T1000 (cell line): ENCODE measurements at regions not wholly inside any gene's neighbourhood (a gene's known extent, or its start where the extent isn't known, plus 50 kb on each side); places are given as distances from the start of the nearest gene placed in this dataset.
"Not testable (repeated sequence)": the region's sequence is repeated elsewhere in the genome, so short reads cannot be mapped to it uniquely, and the experiment has no call there.

Experiments
- DNase-seq: peaks from one replicate; lab custom pipeline; 2025; ENCODE audit warnings: mixed read lengths; lab: John Stamatoyannopoulos, UW

- DNase-seq = no peak
Measured at GRCh38 chr6:9699888-9700287, 715.0 kb downstream of the TFAP2A start.

DNA sequence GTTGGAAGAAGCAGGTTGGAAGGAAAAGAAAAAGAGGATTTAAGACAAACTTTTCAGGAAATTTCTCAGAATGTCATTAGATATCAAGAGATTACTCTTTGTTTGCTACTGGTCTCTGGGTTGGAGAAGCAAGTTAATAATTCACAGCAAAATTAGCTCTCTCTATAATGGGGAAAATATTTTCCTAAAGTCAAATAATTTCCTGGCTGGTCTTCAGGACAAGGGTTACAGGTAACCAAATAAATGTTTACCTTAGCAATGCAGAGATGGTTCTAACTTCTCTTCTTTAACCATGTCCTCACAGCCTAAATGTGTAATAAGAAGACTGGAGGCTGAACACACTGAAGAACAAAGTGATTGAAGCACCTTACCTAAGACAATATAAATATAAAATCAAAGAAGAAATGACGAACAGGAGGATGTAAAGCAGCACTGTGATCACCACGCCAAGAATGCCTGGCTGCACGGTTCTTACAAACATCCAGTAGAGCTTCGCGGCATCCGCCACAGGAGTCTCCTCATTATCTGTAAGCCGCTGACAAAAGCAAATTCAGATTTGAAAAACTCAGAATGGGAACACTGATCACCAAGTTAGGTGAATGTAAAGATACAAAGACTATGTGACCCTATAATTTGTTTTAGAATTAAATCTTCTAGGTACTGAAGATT lies 717.5 kb downstream of the TFAP2A start:
- no peak for DNase-seq

GRCh38 chr6:9690388-9690787 lies 724.5 kb downstream of the TFAP2A start:
- no peak for DNase-seq

DNA sequence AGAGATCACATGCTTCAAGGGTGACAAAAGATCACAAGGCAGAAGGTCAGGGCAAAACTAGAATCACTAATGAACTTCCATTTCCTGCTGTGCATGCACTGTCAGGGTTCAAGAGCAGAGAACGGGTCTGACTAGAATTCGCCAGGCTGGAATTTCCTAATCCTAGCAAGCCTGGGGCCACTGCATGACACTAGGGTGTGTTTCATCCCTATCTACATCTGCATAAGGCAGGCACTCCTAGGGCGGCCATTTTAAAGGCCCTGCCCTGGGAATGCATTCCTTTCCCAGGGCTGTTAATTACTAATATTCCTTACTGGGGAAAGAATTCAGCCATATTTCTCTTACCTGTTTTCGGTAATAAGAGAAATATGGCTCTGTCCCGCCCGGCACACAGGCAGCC lies 734.1 kb downstream of the TFAP2A start:
- not testable (repeated sequence) for DNase-seq

DNA sequence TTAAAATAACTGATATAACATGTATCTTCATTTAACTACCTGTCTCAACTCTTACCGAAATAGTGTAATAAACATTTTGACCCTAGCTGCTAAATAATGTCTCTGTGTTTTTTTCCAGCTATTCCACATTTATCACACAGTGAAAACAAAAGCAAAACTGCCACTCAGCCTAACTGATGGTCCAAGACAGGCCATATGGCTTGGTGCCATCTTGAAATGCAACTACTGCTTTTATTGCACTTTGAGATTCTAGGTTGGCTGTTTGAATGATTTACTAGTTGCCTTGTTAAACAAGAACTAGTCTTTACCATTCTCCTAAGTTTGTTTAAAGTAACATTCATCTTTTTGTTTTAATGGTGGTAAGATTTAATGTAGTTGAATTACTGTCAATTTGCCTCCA lies 739.8 kb downstream of the TFAP2A start:
- no peak for DNase-seq

DNA sequence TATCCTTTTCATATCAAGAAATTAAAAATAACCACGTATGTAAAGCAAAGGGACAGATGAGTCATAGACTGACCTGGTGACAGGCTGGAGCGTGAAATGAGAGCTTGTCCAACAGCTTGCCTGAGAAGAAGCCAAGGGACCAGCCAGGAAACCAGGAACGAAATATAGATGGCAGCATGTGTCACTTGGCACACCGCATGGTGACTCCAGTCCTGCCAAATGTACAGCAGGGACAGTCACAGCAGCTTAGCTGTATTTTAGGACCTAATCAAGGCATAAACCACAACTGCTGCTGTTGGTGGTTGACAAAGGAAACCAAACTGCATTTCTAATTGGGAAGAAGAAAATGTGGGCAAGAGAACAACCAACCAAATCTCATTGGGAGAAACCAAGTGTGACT lies 755.0 kb downstream of the TFAP2A start:
- no peak for DNase-seq

DNA sequence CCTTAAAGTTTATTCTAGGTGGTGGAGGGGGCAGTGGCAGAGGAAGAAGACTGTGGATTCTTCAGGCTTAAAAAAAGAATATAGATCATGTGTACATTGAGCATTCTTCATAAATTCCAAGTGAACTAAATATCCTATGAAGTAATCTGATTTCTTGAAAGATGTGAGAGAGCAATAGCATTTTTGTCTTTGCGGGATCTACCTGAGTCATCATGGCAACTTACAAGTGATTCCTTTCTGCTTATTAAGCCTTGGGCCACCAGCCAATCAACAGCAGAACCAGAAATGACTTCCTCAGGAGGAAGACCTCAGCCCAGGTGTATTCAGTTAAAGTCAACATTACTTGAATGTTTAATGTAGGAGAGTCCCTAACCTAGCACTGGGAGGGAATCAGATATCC lies 756.9 kb downstream of the TFAP2A start:
- no peak for DNase-seq

- no peak for DNase-seq
Measured at GRCh38 chr6:9647599-9647998, 767.3 kb downstream of the TFAP2A start.

GRCh38 chr6:9647071-9647445 lies 767.8 kb downstream of the TFAP2A start:
- DNase-seq = no peak

DNA sequence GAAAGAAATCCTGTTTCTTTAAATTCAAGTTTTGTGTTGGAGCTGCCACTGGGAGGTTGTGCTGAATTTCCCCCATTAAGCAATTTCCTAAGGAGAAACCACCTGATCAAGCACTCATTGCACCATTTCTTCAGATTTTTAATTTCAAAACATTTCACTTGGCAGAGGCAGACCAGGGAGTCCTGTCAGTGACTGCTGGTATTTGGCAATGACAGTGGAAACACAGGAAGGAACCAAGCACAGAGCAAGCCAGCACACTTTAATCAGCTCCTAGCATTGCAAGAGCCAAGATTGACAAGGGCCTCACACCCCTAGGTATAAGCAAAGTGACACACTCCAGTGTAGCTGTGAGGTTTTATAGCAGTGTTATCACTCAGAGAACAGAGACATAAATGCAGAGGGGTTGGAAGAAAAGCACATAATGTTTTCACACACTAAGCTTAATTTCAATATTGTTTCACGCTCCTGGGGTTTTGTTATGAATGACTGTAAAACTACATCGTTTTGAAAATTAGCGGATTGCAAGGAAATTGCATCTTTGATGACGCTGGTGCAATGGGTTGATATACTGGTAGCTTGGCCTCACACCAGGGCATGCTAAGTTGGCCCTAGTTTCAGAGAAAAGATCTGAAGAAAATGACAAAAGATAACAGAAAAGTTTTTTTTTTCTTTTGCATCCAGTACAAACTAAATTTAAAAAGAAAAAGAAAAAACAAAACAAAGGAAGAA lies 768.4 kb downstream of the TFAP2A start:
- DNase-seq = no peak

DNA sequence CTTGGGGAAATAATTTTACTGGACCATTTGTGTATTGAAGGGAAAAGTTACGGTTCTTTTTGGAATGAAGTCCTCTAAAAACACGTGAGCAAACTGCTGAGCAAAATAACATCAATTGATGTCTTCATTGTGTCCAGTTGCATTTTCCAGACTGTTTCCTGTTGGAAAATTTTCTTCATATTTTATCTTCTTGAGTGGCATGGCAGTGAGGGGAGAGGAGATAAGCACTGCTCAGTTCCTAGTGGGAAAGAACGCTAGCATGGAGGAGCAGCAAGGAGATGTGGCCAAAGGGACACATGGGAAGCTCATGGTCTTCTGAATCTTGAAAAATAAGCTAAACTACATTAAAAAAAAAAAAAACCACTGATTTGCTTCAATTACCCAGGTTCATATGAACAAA lies 776.0 kb downstream of the TFAP2A start:
- no peak for DNase-seq

DNA sequence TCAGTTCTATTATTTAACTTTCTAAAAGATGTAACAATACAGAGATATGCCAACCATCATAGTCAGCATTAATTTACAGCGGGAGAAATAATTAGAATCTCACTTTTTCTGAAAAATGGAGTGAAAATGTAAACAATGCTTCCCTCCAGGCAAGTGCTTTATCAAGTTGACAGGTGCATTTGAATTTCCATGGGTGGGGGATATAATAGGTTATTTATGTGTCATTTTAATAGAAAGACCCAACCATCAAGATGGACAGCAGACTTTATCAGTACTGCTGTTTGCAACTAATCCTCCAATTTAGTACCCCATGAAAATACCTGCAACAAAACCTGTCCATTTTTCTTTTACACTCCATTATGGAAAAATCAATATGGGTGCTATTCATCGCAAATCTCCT lies 780.1 kb downstream of the TFAP2A start:
- DNase-seq = no peak

DNA sequence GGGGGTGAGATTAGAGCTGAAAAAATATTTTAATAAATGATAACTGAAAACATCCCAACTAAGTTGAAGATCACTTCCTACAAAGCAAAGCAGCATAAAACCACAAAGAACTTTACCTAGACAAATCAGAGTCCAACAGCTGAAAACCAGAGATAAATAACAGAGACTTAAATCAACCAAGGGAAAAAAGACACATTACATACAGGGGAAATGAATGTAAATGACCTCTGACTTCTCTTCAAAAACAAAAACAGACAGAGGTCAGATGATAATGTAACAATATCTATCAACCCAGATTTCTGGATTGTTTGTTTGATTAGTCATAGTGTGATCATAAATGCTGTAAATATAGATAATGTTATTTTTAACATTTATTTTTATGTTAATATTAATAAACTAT lies 782.8 kb downstream of the TFAP2A start:
- DNase-seq = no peak

- DNase-seq = no peak
Measured at GRCh38 chr6:9628819-9629218, 786.1 kb downstream of the TFAP2A start.

DNA sequence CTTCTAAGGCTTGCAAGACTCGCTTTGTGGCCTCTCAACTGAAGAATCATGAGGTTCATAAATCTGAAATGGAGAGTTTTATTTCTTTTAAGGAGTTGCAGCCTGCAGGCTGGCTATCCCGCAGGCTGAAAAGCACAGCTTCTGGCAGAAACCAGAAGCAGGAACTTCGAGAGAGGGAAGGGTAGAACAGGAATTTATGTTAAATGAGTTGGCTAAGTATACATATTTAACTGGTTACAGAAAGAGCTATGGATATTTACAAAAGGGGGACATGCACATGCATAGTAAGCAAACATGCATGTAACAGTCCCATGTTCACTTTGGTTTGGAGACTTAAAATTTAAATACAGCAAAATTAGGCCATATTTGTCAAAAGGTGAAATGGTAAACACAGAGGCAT lies 787.0 kb downstream of the TFAP2A start:
- no peak for DNase-seq

DNA sequence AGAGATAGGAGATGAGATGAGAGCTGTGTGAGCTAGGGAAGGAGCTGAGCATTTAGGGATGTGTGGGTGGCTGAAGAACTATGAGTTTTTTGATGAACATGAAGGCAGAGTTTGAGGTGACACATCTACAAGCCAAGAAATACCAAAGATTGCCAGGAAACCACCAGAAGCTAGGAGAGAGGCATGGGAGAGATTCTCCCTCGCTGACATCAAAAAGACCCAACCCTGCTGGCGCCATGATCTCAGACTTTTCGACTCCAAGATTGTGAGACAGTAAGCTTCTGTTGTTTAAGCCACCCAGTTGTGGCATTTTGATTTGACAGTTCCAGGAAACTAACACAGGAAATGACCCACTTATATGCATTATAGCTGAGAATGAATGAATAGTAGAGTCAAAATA lies 790.9 kb downstream of the TFAP2A start:
- DNase-seq = no peak

- DNase-seq = no peak
Measured at GRCh38 chr6:9623228-9623832, 791.5 kb downstream of the TFAP2A start.

GRCh38 chr6:9621276-9621675 lies 793.6 kb downstream of the TFAP2A start:
- DNase-seq = no peak

- DNase-seq = no peak
Measured at GRCh38 chr6:9620687-9621086, 794.2 kb downstream of the TFAP2A start.

DNA sequence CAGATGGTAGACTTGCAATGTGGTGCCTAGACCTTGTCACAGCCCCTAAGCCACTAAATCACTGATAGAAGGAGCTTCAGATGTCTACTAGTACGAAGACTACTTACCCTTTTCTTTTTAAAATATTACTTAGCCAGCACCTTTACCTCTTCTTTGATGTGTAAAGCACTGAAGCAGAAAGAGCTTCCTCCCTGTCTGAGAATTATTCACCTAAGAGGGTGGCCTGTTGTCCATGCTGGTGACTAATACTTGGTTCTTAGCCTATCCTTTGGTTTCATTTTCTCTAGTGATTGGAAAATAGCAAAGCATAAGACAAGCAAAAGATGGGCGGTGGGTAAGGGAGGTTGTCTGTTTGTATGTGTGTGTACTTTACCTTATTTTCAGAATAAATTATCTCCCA lies 794.6 kb downstream of the TFAP2A start:
- no peak for DNase-seq

DNA sequence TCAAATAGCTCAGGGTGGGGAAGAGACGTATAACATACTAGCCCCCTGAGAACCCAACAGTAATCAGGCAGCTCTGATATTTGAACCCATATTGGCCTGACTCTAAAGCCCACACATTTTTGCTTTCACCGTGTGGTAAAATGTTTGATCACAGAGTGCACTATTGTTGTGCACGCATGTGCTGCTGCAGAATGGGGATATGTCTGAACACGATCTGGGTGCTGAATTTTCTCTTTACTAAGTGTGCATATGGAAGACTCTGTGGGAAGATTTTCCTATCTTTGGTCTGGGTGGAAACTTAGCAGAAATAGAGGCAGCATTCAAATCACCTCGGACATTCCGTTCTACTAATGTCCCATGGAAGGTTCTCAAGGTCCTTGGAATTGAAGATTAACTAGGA lies 800.1 kb downstream of the TFAP2A start:
- no peak for DNase-seq

- no peak for DNase-seq
Measured at GRCh38 chr6:9612489-9612888, 802.4 kb downstream of the TFAP2A start.

DNA sequence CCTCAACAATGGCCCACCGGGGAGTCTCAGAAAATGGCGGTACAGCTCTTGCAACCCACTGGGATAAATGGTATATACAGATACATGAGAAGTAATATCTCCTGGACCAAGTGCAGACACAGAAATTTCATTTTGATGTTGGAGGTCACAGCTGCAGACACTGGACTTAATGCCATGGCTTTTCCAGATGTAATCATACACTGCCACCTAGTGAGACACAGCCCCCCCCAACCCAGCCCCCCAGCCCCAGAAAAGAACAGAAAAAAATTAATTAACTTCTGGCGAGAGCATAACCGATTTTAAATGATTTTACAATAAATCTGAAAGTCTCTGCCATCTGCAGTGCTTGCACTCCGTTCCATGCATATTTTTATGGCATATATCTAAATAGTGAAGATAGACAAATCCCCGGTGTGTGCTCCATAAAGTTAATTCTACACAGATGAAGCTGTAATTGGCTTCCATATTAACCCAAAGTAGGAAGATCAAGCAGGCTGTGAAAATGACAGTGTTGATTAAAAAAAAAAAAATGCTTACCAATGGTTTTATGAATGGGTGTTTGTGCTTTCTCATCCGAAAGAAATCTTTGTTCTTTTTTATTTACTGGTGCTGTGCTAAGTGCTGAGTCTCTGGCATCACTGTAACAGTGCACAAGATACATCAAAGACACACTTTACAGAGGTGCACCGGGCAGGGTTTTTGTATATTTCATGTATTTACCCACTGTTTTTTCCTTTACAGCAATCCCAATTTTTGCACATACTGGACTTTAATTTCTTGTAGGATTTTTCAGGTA lies 804.1 kb downstream of the TFAP2A start:
- DNase-seq = no peak
